HepG2 (cell line): ENCODE measurements at regions not wholly inside any gene's neighbourhood (a gene's known extent, or its start where the extent isn't known, plus 50 kb on each side); places are given as distances from the start of the nearest gene placed in this dataset.
A peak's percentile ranks its signal among the peaks of the same experiment; 100 is the strongest.

Source experiments
- ATAC-seq: fragments of 200-7000 bp; cut with Tn5 transposase; 3 replicates; pipeline ENCODE4 v1.9.1; 2020; ENCODE audit warnings: mild to moderate bottlenecking, moderate library complexity
- BruUV-seq: library from RNA; stranded (reverse); fragments of 400-500 nt; replicated peaks from 2 replicates; lab custom pipeline; 2021; lab: Mats Ljungman, UMichigan
- CTCF ChIA-PET: fragments of 300-600 bp; formaldehyde crosslinking; extraction: SDS; loops from one replicate; lab custom pipeline; 2021; ENCODE audit warnings: low total read pairs, inconsistent platforms, low intra/inter-chr PET ratio; lab: Yijun Ruan, JAX
- POLR2A ChIA-PET: fragments of 350-600 bp; sonication (Branson Sonifier 250); formaldehyde crosslinking; loops from one replicate; lab custom pipeline; 2020; ENCODE audit warnings: antibody characterized with exemption, inconsistent platforms; lab: Yijun Ruan, JAX
- DNase-seq: peaks from one replicate; pipeline ENCODE4 v3.0.0-alpha.2; 2015; ENCODE audit warnings: low spot score
- FAIRE-seq: peaks from 3 replicates; lab custom pipeline; 2011; peaks lifted over from hg19 to GRCh38; lab: Jason Lieb, UNC
- H2AFZ ChIP-seq: one replicate; pipeline ENCODE4 v1.6.1; 2011; ENCODE audit warnings: low read length, inconsistent platforms
- H3K27ac ChIP-seq: fragments of 300-600 bp; 3 replicates; pipeline ENCODE4 v1.8.0; 2011; ENCODE audit warnings: mixed run types, mild to moderate bottlenecking, mixed read lengths, low read length, inconsistent platforms; ENCODE audit not compliant: insufficient read depth; ENCODE audit errors: extremely low read length
- H3K27me3 ChIP-seq, 2 experiments: fragments of 200-600 bp in 1 of 2; 2 replicates in 1 of 2; 3 replicates in 1 of 2; pipeline versions ENCODE4 v1.6.0 to v1.8.0; 2011; ENCODE audit warnings: low read length in 2 of 2, mild to moderate bottlenecking in 2 of 2, moderate library complexity in 2 of 2, inconsistent platforms in 1 of 2; ENCODE audit not compliant: insufficient read depth in 2 of 2, control insufficient read depth in 1 of 2
- H3K36me3 ChIP-seq, 2 experiments: fragments of 200-600 bp in 1 of 2; replicated peaks in 1 of 2; 2 replicates in 1 of 2; 3 replicates in 1 of 2; pipeline versions ENCODE4 v1.5.1 to v1.8.0; 2011; ENCODE audit warnings: low read length in 2 of 2, inconsistent platforms in 1 of 2; ENCODE audit not compliant: insufficient read depth in 2 of 2, control insufficient read depth in 1 of 2
- H3K4me1 ChIP-seq: 2 replicates; pipeline ENCODE4 v1.5.1; 2012; ENCODE audit warnings: low read length, inconsistent platforms; ENCODE audit not compliant: insufficient read depth
- H3K4me2 ChIP-seq: 2 replicates; pipeline ENCODE4 v1.6.0; 2011; ENCODE audit warnings: low read depth, low read length, inconsistent platforms
- H3K4me3 ChIP-seq, 3 experiments: fragments of 200-600 bp in 1 of 3; sonication (generic), shearing (Covaris generic) in 1 of 3; replicated peaks in 1 of 3; 2 replicates each; pipeline ENCODE4 v1.5.1; 2011 to 2016; ENCODE audit warnings: low read length in 3 of 3, inconsistent platforms in 2 of 3, low read depth in 2 of 3, mild to moderate bottlenecking in 2 of 3, control low read depth in 1 of 3, mixed read lengths in 1 of 3; ENCODE audit not compliant: insufficient read depth in 1 of 3
- H3K79me2 ChIP-seq: one replicate; pipeline ENCODE4 v1.6.1; 2011; ENCODE audit warnings: low read length, inconsistent platforms; ENCODE audit not compliant: insufficient read depth
- H3K9ac ChIP-seq: 2 replicates; pipeline ENCODE4 v1.6.0; 2011; ENCODE audit warnings: mild to moderate bottlenecking, low read depth, low read length, inconsistent platforms; ENCODE audit not compliant: insufficient read depth
- H3K9me3 ChIP-seq: 2 replicates; pipeline ENCODE4 v1.5.1; 2012; ENCODE audit warnings: mild to moderate bottlenecking, low read length
- H4K20me1 ChIP-seq: 2 replicates; pipeline ENCODE4 v1.6.0; 2011; ENCODE audit warnings: inconsistent platforms, mild to moderate bottlenecking, low read length, moderate library complexity; ENCODE audit not compliant: insufficient read depth
- CC2D1A ChIP-seq: sonication (generic); formaldehyde crosslinking; IDR thresholded peaks from 2 replicates; pipeline ENCODE4 v1.8.1; 2023; ENCODE audit warnings: mild to moderate bottlenecking, missing genetic modification reagents
- CREB1 ChIP-seq, 2 experiments: fragments of 450-650 bp in 1 of 2; IDR thresholded peaks; 2 replicates each; pipeline ENCODE4 v1.6.1; 2016 to 2017; ENCODE audit warnings: control low read depth in 1 of 2, mild to moderate bottlenecking in 1 of 2, missing compliant biosample characterization in 1 of 2, missing genetic modification characterization in 1 of 2
- GTF2F1 ChIP-seq: fragments of 150-350 bp; IDR thresholded peaks from 2 replicates; pipeline ENCODE4 v1.6.1; 2014; ENCODE audit warnings: low read length
- IKZF1 ChIP-seq: fragments of 450-650 bp; IDR thresholded peaks from 2 replicates; pipeline ENCODE4 v1.7.1; 2016
- KLF12 ChIP-seq: sonication (generic); formaldehyde crosslinking; IDR thresholded peaks from 2 replicates; pipeline ENCODE4 v1.4.0; 2020; ENCODE audit warnings: missing genetic modification reagents, borderline replicate concordance
- MAFF ChIP-seq: IDR thresholded peaks from 2 replicates; pipeline ENCODE4 v1.6.1; 2011; ENCODE audit warnings: low read depth, low read length, improper control_type of control experiment
- MAFK ChIP-seq, 2 experiments: IDR thresholded peaks in 1 of 2; conservative IDR thresholded peaks in 1 of 2; 2 replicates each; pipeline ENCODE4 v1.6.1; 2011; ENCODE audit warnings: improper control_type of control experiment in 2 of 2, low read length in 2 of 2
- MIER2 ChIP-seq: IDR thresholded peaks from 2 replicates; pipeline ENCODE4 v1.6.1; 2016; ENCODE audit warnings: missing biosample characterization, missing genetic modification reagents
- NFYC ChIP-seq: IDR thresholded peaks from 2 replicates; pipeline ENCODE4 v1.6.1; 2016; ENCODE audit warnings: missing genetic modification reagents, missing compliant biosample characterization
- POGZ ChIP-seq: sonication (generic); formaldehyde crosslinking; IDR thresholded peaks from 2 replicates; pipeline ENCODE4 v1.4.0; 2020; ENCODE audit warnings: mild to moderate bottlenecking, missing genetic modification reagents
- SAFB2 ChIP-seq: sonication (generic); formaldehyde crosslinking; IDR thresholded peaks from 2 replicates; pipeline ENCODE4 v1.5.1; 2020; ENCODE audit warnings: missing genetic modification reagents, low read depth, mild to moderate bottlenecking, borderline replicate concordance
- ZEB1 ChIP-seq: IDR thresholded peaks from 2 replicates; pipeline ENCODE4 v1.6.1; 2012; ENCODE audit warnings: mild to moderate bottlenecking, low read depth, inconsistent platforms; ENCODE audit not compliant: insufficient replicate concordance
- ZNF30 ChIP-seq: sonication (generic); formaldehyde crosslinking; IDR thresholded peaks from 2 replicates; pipeline ENCODE4 v1.5.0; 2020; ENCODE audit warnings: mild to moderate bottlenecking, missing genetic modification reagents
- ZNF383 ChIP-seq: sonication (generic); formaldehyde crosslinking; IDR thresholded peaks from 2 replicates; pipeline ENCODE4 v1.4.0; 2020; ENCODE audit warnings: missing genetic modification reagents, mild to moderate bottlenecking, borderline replicate concordance
- ZNF510 ChIP-seq: sonication (generic); formaldehyde crosslinking; IDR thresholded peaks from 2 replicates; pipeline ENCODE4 v1.4.0; 2020; ENCODE audit warnings: low read depth, mild to moderate bottlenecking, missing genetic modification reagents
- ZNF549 ChIP-seq: sonication (generic); formaldehyde crosslinking; IDR thresholded peaks from 2 replicates; pipeline ENCODE4 v1.5.0; 2020; ENCODE audit warnings: missing genetic modification reagents
- ZNF570 ChIP-seq: sonication (generic); formaldehyde crosslinking; IDR thresholded peaks from 2 replicates; pipeline ENCODE4 v1.4.0; 2020; ENCODE audit warnings: mild to moderate bottlenecking, missing genetic modification reagents, borderline replicate concordance
- WGBS: methylation state at CpG from one replicate; pipeline ENCODE4 v1.1.6; 2017; ENCODE audit warnings: low lambda C conversion rate; 5-methylcytosine and 5-hydroxymethylcytosine counted together
- in situ Hi-C: cut with HindIII; loops from 2 replicates; pipeline ENCODE4 v1.10.0; 2017; ENCODE audit warnings: low pct_unique_long_range_greater_than_20kb; ENCODE audit not compliant: extremely low pct_ligation_motif_present
- intact Hi-C: fragments of 100-400 bp; cut with micrococcal nuclease; formaldehyde crosslinking; loops from one replicate; pipeline ENCODE4 v1.10.0; 2022; ENCODE audit not compliant: unreplicated experiment
- TF ChIP-seq, protein P1 (sequence below): sonication (generic); formaldehyde crosslinking; IDR thresholded peaks from 2 replicates; pipeline ENCODE4 v1.8.0; 2022; ENCODE audit warnings: missing genetic modification reagents, mild to moderate bottlenecking, moderate library complexity, borderline replicate concordance
- TF ChIP-seq, protein P2 (sequence below): IDR thresholded peaks from 2 replicates; pipeline ENCODE4 v1.6.1; 2018; ENCODE audit warnings: missing genetic modification reagents, mild to moderate bottlenecking, missing compliant biosample characterization

DNA sequence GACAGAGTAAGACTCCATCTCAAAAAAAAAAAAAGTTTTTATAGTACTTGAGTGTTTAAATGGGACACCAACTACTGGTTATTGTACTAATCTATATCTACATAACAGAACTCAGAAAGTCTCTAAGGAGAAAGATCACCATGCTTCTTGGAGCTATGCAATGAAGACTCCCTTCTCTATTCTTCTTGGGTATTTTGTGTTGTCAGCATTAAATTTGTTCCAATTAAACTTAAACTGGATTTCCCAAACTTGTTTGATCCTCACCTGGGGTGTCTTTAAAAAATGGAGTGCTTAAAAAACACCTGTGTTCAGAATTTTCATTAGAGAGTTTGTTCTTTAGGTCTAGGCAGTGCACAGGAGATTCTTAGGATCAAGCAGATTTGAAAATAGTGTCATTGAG lies 536.0 kb downstream of the GATA3 start:
- no peaks in the 10 kb centered on the region for H3K79me2 ChIP-seq
- POLR2A ChIA-PET, result no interaction called here
- H2AFZ ChIP-seq, result no peak overlapping the region
- H3K4me1 ChIP-seq, result no peaks in the 10 kb centered on the region
- peaks cover 0 to 3% of the 10 kb centered on the region in 2 experiments; a peak in 2 of 5 replicates for H3K27me3 ChIP-seq
- H3K27ac ChIP-seq, result no peak overlapping the region
- H3K36me3 ChIP-seq, result no peaks in the 10 kb centered on the region
- no peak overlapping the region for H3K4me3 ChIP-seq
- no peak for TF ChIP-seq KLF12 (CRISPR knock-in tag)
- TF ChIP-seq GTF2F1, result no peak
- TF ChIP-seq, protein P1, sequence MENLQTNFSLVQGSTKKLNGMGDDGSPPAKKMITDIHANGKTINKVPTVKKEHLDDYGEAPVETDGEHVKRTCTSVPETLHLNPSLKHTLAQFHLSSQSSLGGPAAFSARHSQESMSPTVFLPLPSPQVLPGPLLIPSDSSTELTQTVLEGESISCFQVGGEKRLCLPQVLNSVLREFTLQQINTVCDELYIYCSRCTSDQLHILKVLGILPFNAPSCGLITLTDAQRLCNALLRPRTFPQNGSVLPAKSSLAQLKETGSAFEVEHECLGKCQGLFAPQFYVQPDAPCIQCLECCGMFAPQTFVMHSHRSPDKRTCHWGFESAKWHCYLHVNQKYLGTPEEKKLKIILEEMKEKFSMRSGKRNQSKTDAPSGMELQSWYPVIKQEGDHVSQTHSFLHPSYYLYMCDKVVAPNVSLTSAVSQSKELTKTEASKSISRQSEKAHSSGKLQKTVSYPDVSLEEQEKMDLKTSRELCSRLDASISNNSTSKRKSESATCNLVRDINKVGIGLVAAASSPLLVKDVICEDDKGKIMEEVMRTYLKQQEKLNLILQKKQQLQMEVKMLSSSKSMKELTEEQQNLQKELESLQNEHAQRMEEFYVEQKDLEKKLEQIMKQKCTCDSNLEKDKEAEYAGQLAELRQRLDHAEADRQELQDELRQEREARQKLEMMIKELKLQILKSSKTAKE, result no peak
- peak; percentile 84 for TF ChIP-seq MAFF
- TF ChIP-seq ZNF383 (CRISPR knock-in tag), result no peak
- TF ChIP-seq MAFK (conservative IDR thresholded peaks at IDR 0.05 in 1 of 2, IDR thresholded peaks at IDR 0.05 in 1 of 2; ENCODE audit: low read length in 2 of 2), result peak; percentile 62 to 89
- TF ChIP-seq ZNF30 (CRISPR knock-in tag), result no peak
- TF ChIP-seq, all 625 proteins: peak for 2
- Histone ChIP-seq H4K20me1 (no peaks in the 10 kb centered on the region), H3K9ac (no peak overlapping the region), H3K9me3 (no peaks in the 10 kb centered on the region), H3K4me2 (no peak overlapping the region)
- no TSS peak for BruUV-seq
- intact Hi-C loops, result no loop called here
- CTCF ChIA-PET, result no interaction called here
- DNase-seq (no peak), ATAC-seq (no peak), FAIRE-seq (no peak)
- in situ Hi-C loops, result no loop called here

DNA sequence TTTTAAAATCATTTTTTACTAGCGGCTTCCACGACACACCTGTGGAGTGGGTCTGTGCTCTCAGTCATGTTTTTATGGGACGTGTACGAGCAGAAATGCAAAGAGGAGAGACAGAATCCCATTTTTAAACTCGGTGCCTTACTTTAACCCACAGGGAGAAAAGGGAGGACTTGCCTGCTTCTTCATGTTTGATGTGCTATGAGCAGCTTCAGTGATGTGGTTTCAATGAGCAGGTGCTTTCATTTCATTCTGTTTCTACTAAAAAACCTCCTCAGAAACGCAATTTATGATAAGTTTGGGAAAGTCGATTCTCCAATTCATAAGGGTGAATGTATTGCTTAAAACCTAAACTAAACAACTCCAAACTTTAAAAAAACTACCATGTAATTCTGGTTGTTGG lies 537.2 kb downstream of the GATA3 start:
- H3K79me2 ChIP-seq, result no peaks in the 10 kb centered on the region
- WGBS, result 3% methylated on average over 7 of the region's 7 CpGs
- intact Hi-C loops (no loop called here), in situ Hi-C loops (no loop called here)
- DNase-seq (no peak), FAIRE-seq (no peak), ATAC-seq (no peak)
- H4K20me1 ChIP-seq, result no peaks in the 10 kb centered on the region
- H3K4me1 ChIP-seq, result no peaks in the 10 kb centered on the region
- H3K4me2 ChIP-seq, result no peak overlapping the region
- no TSS peak for BruUV-seq
- H3K36me3 ChIP-seq, result no peaks in the 10 kb centered on the region
- H3K27ac ChIP-seq, result no peak overlapping the region
- ChIA-PET CTCF (no interaction called here), POLR2A (no interaction called here)
- H3K27me3 ChIP-seq, result peaks cover 0 to 3% of the 10 kb centered on the region in 2 experiments; a peak in 2 of 5 replicates
- no peak overlapping the region for H3K9ac ChIP-seq
- H3K4me3 ChIP-seq, result no peak overlapping the region
- no peak overlapping the region for H2AFZ ChIP-seq
- H3K9me3 ChIP-seq, result no peaks in the 10 kb centered on the region
- TF ChIP-seq, protein P2, sequence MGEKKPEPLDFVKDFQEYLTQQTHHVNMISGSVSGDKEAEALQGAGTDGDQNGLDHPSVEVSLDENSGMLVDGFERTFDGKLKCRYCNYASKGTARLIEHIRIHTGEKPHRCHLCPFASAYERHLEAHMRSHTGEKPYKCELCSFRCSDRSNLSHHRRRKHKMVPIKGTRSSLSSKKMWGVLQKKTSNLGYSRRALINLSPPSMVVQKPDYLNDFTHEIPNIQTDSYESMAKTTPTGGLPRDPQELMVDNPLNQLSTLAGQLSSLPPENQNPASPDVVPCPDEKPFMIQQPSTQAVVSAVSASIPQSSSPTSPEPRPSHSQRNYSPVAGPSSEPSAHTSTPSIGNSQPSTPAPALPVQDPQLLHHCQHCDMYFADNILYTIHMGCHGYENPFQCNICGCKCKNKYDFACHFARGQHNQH, result no peak
- TF ChIP-seq ZNF549 (CRISPR knock-in tag) (no peak), MIER2 (CRISPR knock-in tag) (no peak), SAFB2 (CRISPR knock-in tag) (no peak), CREB1 (IDR thresholded peaks at IDR 0.05) (no peak), CREB1 (CRISPR knock-in tag; IDR thresholded peaks at IDR 0.05) (no peak), ZEB1 (no peak), IKZF1 (no peak), ZNF510 (no peak), ZNF570 (no peak), NFYC (CRISPR knock-in tag) (no peak), POGZ (no peak), CC2D1A (CRISPR knock-in tag) (no peak)
